GM18868 (cell line): ENCODE measurements at regions not wholly inside any gene's neighbourhood (a gene's known extent, or its start where the extent isn't known, plus 50 kb on each side); places are given as distances from the start of the nearest gene placed in this dataset.

ENCODE experiments used
- ATAC-seq: cut with Tn5 transposase; IDR thresholded peaks from one replicate; pipeline ENCODE4 v1.9.1; 2021; ENCODE audit warnings: mild to moderate bottlenecking, moderate library complexity; ENCODE audit not compliant: unreplicated experiment

- no peak for ATAC-seq
These were observed 190.0 kb downstream of the DHX35 start for GRCh38 chr20:39152126-39152525.

DNA sequence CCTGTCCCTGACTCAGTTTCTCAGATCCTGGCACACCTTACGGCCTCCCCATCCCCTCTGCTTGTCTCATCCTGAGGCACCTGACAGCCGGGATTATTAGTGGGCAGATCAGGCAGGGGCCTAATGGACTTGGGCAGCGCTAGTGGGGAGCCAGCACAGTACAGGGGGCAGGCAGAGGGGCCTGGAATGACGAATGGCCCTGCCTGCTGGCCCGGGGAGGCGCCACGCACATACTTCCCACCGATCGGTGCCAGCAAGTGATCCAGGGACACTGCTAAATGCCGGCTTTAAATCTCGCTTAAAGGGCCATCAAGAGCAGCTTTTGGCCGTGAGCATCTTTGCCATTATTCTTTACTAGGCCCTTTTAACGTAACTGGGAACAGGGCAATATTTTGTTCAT lies 188.4 kb downstream of the DHX35 start:
- no peak for ATAC-seq

DNA sequence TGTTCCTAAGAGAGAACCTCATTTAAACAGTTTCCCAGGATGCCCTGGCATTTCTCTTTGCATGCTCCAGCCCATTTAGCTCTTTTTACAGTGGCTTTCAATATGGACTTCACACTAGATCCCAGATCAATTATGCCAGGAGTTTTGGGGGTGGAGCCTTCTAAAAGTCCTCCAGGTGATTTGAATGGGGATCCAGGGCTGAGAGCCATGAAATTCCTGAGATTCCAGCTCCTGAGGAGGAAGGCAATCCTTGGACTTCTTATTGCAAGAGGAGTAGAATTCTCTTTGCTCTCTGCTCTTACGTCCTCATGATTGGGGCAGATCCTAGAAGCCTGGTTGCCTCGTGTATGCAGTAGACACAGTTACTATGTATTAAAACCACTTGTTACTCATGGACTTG lies 184.2 kb downstream of the DHX35 start:
- ATAC-seq: no peak

GRCh38 chr20:39145921-39146320 lies 183.8 kb downstream of the DHX35 start:
- no peak for ATAC-seq

GRCh38 chr20:39144757-39145156 lies 182.6 kb downstream of the DHX35 start:
- ATAC-seq: no peak

GRCh38 chr20:39142407-39143096 lies 180.4 kb downstream of the DHX35 start:
- ATAC-seq: no peak

DNA sequence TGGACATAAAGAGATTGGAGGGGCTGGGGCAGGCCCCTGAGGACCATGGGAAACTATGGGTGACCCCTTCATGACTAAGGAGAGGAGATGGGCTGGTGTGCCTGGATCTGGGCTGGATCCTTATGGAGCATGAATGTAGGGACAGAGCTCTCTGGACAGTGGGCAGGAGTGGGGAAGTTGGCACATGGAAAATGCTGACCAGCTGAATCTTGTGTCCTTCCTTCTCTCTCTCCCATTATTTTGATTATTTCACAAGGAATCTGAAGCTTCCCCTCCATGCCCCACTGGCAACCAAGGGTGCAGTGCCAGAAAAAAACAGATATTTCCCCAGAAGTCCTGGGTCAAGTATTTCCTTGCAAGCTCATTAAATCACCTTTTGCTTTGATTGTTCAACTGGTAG lies 175.2 kb downstream of the DHX35 start:
- ATAC-seq: no peak

DNA sequence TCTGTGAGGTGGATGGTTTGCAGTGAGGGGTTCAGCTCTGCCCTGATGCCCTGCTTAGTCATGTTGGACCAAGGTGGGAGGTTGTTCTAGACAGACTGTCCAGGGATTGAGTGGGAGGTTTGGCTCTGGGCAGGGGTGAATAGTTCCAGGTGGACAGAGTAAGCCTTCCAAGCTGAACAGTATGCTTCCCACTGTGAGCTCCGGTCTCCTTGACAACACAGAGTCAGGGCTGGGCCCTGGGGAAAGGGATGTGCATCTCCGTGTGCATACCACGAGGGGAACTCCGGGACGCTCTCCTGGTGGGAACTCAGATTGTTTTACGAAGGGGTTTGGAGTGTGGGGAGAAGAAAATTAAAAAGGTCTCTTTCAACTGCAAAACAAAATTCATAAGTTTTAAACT lies 174.7 kb downstream of the DHX35 start:
- ATAC-seq: no peak

DNA sequence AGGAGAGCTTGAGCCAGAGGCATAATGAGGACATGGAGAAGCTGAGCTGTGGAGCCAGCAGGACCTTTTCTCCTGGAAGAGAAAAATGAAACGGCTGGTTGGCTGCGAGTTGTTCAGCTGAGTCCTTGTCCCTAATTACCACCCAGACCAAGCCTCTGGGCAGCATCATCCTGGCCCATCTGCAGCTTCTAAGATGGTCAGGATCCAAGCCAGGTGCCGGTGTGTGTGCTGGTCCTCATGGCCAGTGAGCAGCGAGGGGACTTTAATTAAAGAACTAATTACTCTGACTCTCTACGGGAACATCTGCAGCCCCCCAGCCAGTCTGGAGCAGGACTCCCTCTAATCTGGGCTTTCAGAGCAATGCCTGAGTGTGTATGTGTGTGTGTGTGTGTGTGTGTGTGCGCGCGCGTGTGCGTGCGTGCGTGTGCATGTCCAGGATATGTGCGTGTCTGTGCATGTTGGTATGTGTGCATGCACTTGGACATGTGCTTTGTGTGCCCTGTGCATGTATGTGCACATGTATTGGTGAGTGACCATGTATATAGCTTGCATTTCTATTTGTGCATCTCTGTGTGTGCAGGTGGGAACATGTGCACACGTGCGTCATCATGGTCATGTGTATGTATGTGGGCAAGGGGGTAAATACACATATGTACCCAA lies 173.9 kb downstream of the DHX35 start:
- no peak for ATAC-seq

- ATAC-seq: no peak
These were observed 171.1 kb downstream of the DHX35 start for GRCh38 chr20:39133201-39133600.

- no peak for ATAC-seq
These were observed 170.4 kb downstream of the DHX35 start for GRCh38 chr20:39132511-39132910.

- ATAC-seq: no peak
These were observed 169.9 kb downstream of the DHX35 start for GRCh38 chr20:39132093-39132492.

- ATAC-seq: no peak
These were observed 168.5 kb downstream of the DHX35 start for GRCh38 chr20:39130627-39131026.

- no peak for ATAC-seq
These were observed 167.4 kb downstream of the DHX35 start for GRCh38 chr20:39129523-39129922.

GRCh38 chr20:39124064-39124463 lies 161.9 kb downstream of the DHX35 start:
- no peak for ATAC-seq

DNA sequence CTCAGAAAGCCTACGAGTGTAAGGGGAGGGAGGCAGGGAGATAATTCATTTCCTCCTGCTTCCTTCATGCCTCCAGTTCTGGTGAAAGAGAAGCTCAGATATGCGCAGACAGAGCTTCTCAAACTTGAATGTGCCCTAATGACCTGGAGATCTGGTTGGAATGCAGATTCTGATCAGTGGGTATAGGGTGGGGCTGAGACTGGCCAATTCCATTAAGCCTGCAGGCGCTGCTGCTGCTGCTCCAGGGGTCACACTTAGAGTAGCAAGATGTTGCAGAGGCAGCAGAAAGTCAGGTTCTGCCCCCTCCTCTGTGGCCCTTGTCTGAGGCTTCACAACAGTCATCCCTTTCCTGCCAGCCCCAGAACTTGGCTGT lies 161.0 kb downstream of the DHX35 start:
- no peak for ATAC-seq

DNA sequence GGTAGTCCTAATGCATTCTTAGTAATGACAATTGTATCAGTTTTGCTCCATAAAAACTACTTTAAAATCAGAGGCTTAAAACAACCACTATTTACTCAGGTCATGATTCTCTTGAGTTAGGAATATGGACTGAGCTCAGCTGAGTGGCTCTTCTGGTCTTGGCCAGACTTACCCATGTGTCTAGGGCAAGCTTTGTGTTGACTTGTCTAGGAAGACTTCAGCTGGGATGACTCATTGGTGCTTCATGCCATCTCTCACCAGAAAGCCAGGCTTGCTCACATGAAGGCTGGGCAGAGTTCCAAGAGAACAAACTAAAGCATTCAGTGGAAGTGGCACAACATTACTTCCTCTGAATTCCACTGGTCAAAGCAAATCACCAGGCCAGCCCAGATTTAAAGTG lies 155.3 kb downstream of the DHX35 start:
- no peak for ATAC-seq

DNA sequence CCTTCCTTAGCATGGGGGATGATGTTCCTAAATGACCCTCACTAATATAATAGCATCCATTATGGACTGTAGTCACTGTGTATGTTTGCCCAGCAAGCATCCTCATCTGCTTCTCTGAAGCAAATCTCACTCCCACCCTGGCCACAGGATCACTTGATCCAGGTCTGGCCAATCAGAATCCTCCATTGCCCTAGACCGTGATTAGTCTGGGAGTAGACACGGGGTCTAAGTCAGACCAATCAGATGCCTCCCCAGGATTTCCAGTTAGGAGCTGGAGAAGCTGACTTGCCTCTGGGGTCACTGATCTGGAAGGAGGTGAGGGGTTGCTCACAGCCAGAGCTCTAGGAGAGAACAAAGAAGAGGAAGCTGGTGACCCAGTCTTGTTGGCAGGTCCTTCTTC lies 153.9 kb downstream of the DHX35 start:
- no peak for ATAC-seq

DNA sequence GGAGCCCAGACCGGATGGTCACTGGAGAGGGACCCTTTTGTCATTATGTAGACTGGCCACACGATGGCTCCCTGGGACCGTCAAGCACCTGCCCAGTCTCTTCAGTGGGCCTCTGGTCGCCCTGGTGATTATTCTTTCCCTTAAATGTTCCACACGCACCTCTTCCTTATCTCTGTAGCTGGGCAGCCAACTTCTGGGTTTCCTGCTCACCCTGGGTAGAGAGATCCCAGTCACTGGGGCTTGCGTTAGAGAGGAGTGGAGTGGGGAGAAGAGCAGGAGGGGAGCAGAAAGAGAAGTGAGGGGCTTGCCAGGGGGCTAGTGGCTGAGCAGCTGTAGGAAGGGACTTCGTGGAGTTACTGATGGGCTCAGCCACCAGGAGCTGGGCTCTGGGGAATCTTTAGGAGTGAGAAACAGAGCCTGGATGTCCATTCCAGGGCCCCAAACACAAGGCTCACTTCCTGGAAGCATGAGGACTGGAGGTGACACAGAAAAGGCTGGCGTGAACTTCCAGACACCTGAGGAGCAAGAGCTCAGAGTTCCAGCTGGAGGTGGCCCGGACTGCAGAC lies 150.1 kb downstream of the DHX35 start:
- ATAC-seq: no peak

- no peak for ATAC-seq
These were observed 149.4 kb downstream of the DHX35 start for GRCh38 chr20:39111359-39112177.

GRCh38 chr20:39110819-39111136 lies 148.6 kb downstream of the DHX35 start:
- no peak for ATAC-seq
